ENCODE measurements at regions not wholly inside any gene's neighbourhood (a gene's known extent, or its start where the extent isn't known, plus 50 kb on each side); places are given as distances from the start of the nearest gene placed in this dataset.

- Histone ChIP-seq H2AK5ac (ENCODE audit: low read depth, low read length) (no peak overlapping the region; the same call in 1 of the 2 replicates), H3K9me3 (ENCODE audit: control insufficient read depth, insufficient read depth, low read length) (no peaks in the 10 kb centered on the region), H3K23ac (ENCODE audit: low read depth, low read length) (no peak overlapping the region), H3K4me1 (ENCODE audit: control insufficient read depth, insufficient read depth, low read length) (peaks cover 6% of the 10 kb centered on the region; the same call in 1 of the 2 replicates), H3K4ac (ENCODE audit: low read depth, low read length) (no peak overlapping the region), H4K5ac (ENCODE audit: low read depth, low read length) (no peak overlapping the region), H3K9me1 (ENCODE audit: insufficient read depth, low read length) (no peaks in the 10 kb centered on the region), H2BK5ac (ENCODE audit: low read depth, low read length, poor library complexity, severe bottlenecking) (no peak overlapping the region), H3K79me1 (ENCODE audit: low read depth in 1 of 2, low read length in 2 of 2) (no peaks in the 10 kb centered on the region), H3K18ac (ENCODE audit: low read depth, low read length) (no peak overlapping the region), H2BK20ac (ENCODE audit: low read depth, low read length) (no peak overlapping the region), H2BK120ac (ENCODE audit: low read depth, low read length) (no peak overlapping the region), H2AFZ (replicated peaks; ENCODE audit: low read length, poor library complexity) (no peak overlapping the region), H3K56ac (ENCODE audit: extremely low read depth, insufficient read depth, low read length) (no peak overlapping the region), H3K36me3 (ENCODE audit: control insufficient read depth, insufficient read depth, low read length) (no peaks in the 10 kb centered on the region), H3K9ac (ENCODE audit: low read depth, low read length) (no peak overlapping the region), H3K27ac (ENCODE audit: insufficient read depth, low read length) (no peak overlapping the region), H4K20me1 (ENCODE audit: insufficient read depth, low read length) (no peaks in the 10 kb centered on the region), H2BK15ac (ENCODE audit: low read depth, low read length) (no peak overlapping the region), H3K27me3 (ENCODE audit: control insufficient read depth, insufficient read depth, low read length) (no peaks in the 10 kb centered on the region), H2AK9ac (replicated peaks; ENCODE audit: low read depth, low read length, poor library complexity) (no peak overlapping the region), H4K91ac (ENCODE audit: insufficient read depth, low read depth, low read length) (no peak overlapping the region), H3K4me3 (ENCODE audit: insufficient read depth, low read depth, low read length) (no peak overlapping the region), H4K8ac (ENCODE audit: low read depth in 2 of 2, low read length in 2 of 2) (no peak overlapping the region), H3K14ac (replicated peaks; ENCODE audit: low read depth, low read length) (no peak overlapping the region), H3K4me2 (ENCODE audit: low read depth, low read length) (no peak overlapping the region)
- DNase-seq: no peak
- 83% methylated on average over 1 of the region's 4 CpGs; no CpG with 5 or more reads in 1 of the 2 experiments for WGBS, 2 experiments (ENCODE audit: extremely low coverage in 2 of 2, insufficient read length in 1 of 2)
- POLR2A ChIA-PET (ENCODE audit: unreplicated experiment): no interaction called here
- no peak for TF ChIP-seq FOS (IDR thresholded peaks at IDR 0.05; ENCODE audit: low read depth, low read length)
- TF ChIP-seq BHLHE40 (IDR thresholded peaks at IDR 0.05; ENCODE audit: low read depth, low read length): no peak
- no peak for TF ChIP-seq RCOR1 (IDR thresholded peaks at IDR 0.05; ENCODE audit: insufficient replicate concordance, low read length)
- TF ChIP-seq MXI1 (IDR thresholded peaks at IDR 0.05; ENCODE audit: borderline replicate concordance, low read depth, low read length): no peak
- TF ChIP-seq CTCF (conservative IDR thresholded peaks at IDR 0.05; ENCODE audit: low read depth, low read length): no peak
- TF ChIP-seq USF2 (IDR thresholded peaks at IDR 0.05; ENCODE audit: low read depth, low read length): no peak
- TF ChIP-seq RFX5 (IDR thresholded peaks at IDR 0.05; ENCODE audit: low read depth, low read length): no peak
- TF ChIP-seq CEBPB (IDR thresholded peaks at IDR 0.05; ENCODE audit: low read depth, low read length): no peak
- TF ChIP-seq ELK1 (IDR thresholded peaks at IDR 0.05; ENCODE audit: borderline replicate concordance, low read depth, low read length): no peak
- no peak for TF ChIP-seq NFE2L2 (IDR thresholded peaks at IDR 0.05; ENCODE audit: low read depth, low read length)
- TF ChIP-seq MAZ (IDR thresholded peaks at IDR 0.05; ENCODE audit: borderline replicate concordance, low read depth, low read length): no peak
- no peak for TF ChIP-seq POLR2A (IDR thresholded peaks at IDR 0.05; ENCODE audit: low read depth, low read length)
- no peak for TF ChIP-seq MAFK (IDR thresholded peaks at IDR 0.05; ENCODE audit: low read depth, low read length)
- no peak for TF ChIP-seq RAD21 (IDR thresholded peaks at IDR 0.05; ENCODE audit: low read length)
- TF ChIP-seq SMC3 (IDR thresholded peaks at IDR 0.05; ENCODE audit: low read depth, low read length): no peak
- TF ChIP-seq CHD1 (IDR thresholded peaks at IDR 0.05; ENCODE audit: low read depth, low read length): no peak
- CTCF ChIA-PET: interaction anchor here (0.6 kb wide), 1 partner anchor 180 kb away, joined by 4 read pairs; no protein-coding TSS in a partner anchor
- BruUV-seq (replicated peaks): no TSS peak
- dilution Hi-C loops (cut with HindIII; ENCODE audit: low sequenced_read_pairs, unreplicated experiment): no loop called here
- intact Hi-C loops (cut with micrococcal nuclease): no loop called here
- in situ Hi-C loops (cut with MboI; ENCODE audit: low sequenced_read_pairs): no loop called here
- no peak for ATAC-seq (ENCODE audit: low read depth)
Observed at GRCh38 chr12:93165384-93165932, 212.3 kb upstream of the NUDT4 start.

Data from IMR-90 (cell line).